ENCODE measurements at regions not wholly inside any gene's neighbourhood (a gene's known extent, or its start where the extent isn't known, plus 50 kb on each side); places are given as distances from the start of the nearest gene placed in this dataset.

DNA sequence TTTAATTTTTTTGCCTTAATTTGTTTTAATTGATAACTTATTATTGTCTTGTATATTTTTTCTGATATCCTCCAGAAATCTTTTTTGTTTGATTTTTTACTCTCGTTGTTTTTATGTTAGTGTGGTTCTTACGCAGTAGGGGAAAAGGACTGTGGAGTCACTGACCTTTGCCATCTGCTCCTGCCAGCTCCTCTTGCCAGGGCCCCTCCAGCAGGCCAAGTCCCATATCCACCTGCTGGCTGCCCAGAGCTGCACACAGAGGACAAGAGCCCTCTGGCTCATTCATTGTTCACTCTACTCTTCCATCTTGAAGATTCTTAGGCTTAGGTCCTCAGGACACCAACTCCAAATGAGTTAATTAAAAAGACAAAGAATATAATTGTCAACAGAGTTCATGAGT is 316.4 kb upstream of the DUSP10 start:
- TF ChIP-seq, protein P1, sequence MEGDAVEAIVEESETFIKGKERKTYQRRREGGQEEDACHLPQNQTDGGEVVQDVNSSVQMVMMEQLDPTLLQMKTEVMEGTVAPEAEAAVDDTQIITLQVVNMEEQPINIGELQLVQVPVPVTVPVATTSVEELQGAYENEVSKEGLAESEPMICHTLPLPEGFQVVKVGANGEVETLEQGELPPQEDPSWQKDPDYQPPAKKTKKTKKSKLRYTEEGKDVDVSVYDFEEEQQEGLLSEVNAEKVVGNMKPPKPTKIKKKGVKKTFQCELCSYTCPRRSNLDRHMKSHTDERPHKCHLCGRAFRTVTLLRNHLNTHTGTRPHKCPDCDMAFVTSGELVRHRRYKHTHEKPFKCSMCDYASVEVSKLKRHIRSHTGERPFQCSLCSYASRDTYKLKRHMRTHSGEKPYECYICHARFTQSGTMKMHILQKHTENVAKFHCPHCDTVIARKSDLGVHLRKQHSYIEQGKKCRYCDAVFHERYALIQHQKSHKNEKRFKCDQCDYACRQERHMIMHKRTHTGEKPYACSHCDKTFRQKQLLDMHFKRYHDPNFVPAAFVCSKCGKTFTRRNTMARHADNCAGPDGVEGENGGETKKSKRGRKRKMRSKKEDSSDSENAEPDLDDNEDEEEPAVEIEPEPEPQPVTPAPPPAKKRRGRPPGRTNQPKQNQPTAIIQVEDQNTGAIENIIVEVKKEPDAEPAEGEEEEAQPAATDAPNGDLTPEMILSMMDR (conservative IDR thresholded peaks at IDR 0.05; ENCODE audit: low read depth, low read length): no peak
- TF ChIP-seq EZH2 (IDR thresholded peaks at IDR 0.05; ENCODE audit: low read length, unreplicated experiment) (no peak), EZH2phosphoT487 (IDR thresholded peaks at IDR 0.05; ENCODE audit: borderline replicate concordance, low read length) (no peak)

Measured in PC-3 (cell line).